Tibial nerve (tissue), 3 donors: ENCODE measurements at regions not wholly inside any gene's neighbourhood (a gene's known extent, or its start where the extent isn't known, plus 50 kb on each side); places are given as distances from the start of the nearest gene placed in this dataset.
"Not testable (repeated sequence)": the region's sequence is repeated elsewhere in the genome, so short reads cannot be mapped to it uniquely, and the experiment has no call there.

Experiments used
- EP300 ChIP-seq, 2 donors: sonication (generic); formaldehyde crosslinking; IDR thresholded peaks; one replicate each; pipeline ENCODE4 v1.6.1; 2017; ENCODE audit warnings: antibody characterized with exemption in 2 of 2, mild to moderate bottlenecking in 1 of 2
- POLR2A ChIP-seq, 2 donors: fragments of 450-650 bp; IDR thresholded peaks; one replicate each; pipeline ENCODE4 v1.6.1; 2017; ENCODE audit warnings: antibody characterized with exemption in 2 of 2, mild to moderate bottlenecking in 2 of 2, moderate library complexity in 2 of 2

DNA sequence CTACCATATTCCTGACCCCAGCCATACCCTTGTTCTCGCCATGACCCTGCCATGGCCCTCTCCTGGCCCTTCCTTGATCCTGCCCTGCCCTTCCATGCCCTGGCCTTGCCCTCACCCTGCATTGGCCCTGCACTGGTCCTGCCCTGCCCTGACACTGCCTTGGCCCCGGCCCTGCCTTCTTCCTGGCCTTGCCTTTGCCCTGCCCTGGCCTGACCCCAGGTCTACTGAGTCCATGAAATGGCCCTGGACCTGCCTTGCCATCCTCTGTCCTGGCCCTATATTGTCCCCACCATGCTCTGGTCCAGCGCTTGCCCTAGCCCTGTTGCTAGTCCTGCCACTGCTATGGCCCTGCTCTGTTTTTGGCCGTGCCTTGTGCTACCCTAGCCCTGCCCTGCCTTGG is 536.1 kb downstream of the FOXD4L6 start:
- not testable (repeated sequence) for TF ChIP-seq POLR2A, EP300 (IDR thresholded peaks at IDR 0.05)
